ENCODE measurements at regions not wholly inside any gene's neighbourhood (a gene's known extent, or its start where the extent isn't known, plus 50 kb on each side); places are given as distances from the start of the nearest gene placed in this dataset.
"Not testable (repeated sequence)": the region's sequence is repeated elsewhere in the genome, so short reads cannot be mapped to it uniquely, and the experiment has no call there.

- DNase-seq, result not testable (repeated sequence)
Observed at GRCh38 chr14:105623178-105623577, 96.8 kb downstream of the TMEM121 start.

- not testable (repeated sequence) for DNase-seq
Observed at GRCh38 chr14:105624346-105624745, 98.0 kb downstream of the TMEM121 start.

DNA sequence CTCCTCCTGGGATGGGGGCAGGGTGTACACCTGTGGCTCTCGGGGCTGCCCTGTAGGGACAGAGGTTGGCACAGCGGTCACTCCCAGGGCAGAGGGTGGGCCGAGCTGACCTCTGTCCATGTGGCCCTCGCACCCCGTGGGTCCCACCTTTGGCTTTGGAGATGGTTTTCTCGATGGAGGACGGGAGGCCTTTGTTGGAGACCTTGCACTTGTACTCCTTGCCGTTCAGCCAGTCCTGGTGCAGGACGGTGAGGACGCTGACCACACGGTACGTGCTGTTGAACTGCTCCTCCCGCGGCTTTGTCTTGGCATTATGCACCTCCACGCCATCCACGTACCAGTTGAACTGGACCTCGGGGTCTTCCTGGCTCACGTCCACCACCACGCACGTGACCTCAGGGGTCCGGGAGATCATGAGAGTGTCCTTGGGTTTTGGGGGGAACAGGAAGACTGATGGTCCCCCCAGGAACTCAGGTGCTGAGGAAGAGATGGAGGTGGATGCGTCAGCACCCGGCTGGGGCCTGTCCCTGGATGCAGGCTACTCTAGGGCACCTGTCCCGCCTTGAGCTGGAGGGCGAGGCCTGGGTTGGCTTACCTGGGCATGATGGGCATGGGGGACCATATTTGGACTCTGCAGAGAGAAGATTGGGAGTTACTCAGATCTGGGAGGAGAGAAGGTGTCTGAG lies 98.5 kb downstream of the TMEM121 start:
- not testable (repeated sequence) for DNase-seq

DNA sequence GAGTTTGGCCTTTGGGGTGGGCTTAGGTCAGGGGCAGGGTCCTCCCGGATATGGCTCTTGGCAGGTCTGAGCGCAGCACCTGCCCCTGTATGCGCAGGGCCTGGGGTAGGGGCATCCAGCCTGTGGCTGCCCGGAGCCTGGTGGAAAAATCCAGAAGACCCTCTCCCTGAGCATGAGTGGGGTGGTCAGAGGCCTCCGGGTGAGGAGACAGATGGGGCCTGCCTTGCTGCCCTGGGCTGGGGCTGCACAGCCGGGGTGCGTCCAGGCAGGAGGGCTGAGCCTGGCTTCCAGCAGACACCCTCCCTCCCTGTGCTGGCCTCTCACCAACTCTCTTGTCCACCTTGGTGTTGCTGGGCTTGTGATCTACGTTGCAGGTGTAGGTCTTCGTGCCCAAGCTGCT lies 99.1 kb downstream of the TMEM121 start:
- not testable (repeated sequence) for DNase-seq

- not testable (repeated sequence) for DNase-seq
Observed at GRCh38 chr14:105626111-105626510, 99.7 kb downstream of the TMEM121 start.

DNA sequence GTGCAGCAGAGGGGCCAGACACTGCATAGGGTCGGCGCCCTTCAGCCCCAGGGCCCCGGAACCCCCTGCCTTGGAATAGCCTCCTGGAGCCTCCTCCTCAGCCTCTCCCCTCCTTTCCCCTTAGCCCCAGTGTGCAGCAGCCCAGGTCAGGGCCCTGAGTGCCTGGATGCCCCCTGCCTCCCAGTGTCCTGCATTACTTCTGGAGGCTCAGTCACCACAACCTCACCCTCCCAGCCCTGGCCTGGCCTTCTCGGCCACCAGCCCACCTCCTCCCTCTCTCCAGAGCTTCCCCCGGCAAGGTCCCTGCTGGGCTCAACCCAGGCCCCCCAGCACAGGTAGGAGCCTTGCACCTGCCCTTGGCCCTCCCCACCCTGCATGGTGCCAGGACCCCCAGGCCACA lies 100.3 kb downstream of the TMEM121 start:
- DNase-seq, result not testable (repeated sequence)

DNA sequence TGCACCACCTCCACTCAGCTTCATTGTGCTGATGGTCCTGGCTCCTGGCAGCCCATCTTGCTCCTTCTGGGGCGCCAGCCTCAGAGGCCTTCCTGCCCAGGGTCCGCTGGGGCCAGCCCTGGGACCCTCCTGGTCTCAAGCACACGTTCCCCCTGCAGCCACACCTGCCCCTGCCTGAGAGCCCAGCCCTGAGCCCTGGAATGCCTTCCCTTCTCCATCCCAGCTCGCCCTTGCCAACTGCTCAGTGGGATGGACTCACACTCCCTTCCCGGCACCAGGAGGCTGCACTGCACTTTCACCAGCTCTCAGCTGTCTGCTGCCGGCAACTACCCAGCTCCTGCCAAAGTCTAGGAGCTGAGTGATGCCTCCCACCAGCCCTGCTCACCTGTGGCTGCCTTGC lies 100.9 kb downstream of the TMEM121 start:
- DNase-seq, result not testable (repeated sequence)

GRCh38 chr14:105627701-105628100 lies 101.3 kb downstream of the TMEM121 start:
- DNase-seq, result no peak

DNA sequence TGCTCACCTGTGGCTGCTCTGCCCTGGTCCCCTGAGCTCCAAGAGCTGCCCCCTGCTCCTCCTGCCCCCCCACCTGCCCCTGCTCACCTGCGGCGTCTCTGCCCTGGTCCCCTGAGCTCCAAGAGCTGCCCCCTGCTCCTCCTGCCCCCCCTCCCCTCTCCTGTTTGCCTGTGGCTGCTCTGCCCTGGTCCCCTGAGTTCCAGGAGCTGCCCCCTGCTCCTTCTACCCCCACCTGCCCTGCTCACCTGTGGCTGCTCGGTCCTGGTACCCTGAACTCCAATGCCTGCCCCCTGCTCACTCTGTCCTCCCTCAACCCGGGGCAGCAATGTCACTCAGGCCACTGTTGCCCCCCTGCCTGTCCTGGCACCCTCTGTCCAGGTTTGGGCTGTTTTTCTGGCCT lies 101.7 kb downstream of the TMEM121 start:
- DNase-seq, result not testable (repeated sequence)

DNA sequence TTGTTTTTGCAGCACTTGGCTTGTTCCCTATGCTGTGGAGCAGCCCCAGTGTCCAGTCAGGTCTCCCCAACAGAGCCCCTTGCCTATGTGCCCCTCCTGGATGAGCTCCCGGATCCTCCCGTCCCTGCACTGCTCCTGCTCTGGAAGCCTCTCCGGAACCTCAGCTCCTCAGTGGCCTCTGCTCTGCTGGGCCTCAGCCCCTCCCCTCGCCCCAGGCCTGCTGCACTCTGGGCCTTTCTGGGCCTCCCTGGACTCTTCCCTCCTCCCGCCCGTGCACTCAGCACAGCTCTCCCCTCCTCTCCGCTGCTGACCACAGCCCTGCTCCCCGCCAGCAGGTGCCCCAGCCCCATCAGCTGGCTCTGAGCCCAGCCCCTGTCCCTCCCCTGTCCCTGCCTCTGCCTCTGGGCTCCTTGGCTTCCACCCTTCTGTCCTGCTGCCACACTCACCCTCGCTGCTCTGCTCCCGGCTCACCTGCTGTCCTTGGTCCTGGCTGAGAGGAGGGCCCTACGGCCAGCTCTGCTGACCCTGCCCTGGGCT lies 102.2 kb downstream of the TMEM121 start:
- peak; percentile 75 for DNase-seq

GRCh38 chr14:105629091-105629885 lies 102.9 kb downstream of the TMEM121 start:
- DNase-seq, result peak; percentile 42

DNA sequence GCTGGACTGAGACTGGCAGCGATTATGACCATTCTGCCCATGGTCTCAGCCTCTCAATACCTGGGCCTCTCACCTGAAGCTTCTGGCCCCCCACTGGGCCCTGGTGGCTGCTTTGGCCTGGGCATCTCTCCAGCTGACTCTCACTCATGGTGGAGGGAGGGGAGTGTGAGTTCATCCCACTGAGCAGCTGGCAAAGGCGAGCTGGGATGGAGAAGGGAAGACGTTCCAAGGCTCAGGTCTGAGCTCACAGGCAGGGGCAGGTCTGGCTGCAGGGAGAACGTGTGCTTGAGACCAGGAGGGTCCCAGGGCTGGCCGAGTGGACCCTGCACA lies 103.5 kb downstream of the TMEM121 start:
- peak; percentile 19 for DNase-seq

DNA sequence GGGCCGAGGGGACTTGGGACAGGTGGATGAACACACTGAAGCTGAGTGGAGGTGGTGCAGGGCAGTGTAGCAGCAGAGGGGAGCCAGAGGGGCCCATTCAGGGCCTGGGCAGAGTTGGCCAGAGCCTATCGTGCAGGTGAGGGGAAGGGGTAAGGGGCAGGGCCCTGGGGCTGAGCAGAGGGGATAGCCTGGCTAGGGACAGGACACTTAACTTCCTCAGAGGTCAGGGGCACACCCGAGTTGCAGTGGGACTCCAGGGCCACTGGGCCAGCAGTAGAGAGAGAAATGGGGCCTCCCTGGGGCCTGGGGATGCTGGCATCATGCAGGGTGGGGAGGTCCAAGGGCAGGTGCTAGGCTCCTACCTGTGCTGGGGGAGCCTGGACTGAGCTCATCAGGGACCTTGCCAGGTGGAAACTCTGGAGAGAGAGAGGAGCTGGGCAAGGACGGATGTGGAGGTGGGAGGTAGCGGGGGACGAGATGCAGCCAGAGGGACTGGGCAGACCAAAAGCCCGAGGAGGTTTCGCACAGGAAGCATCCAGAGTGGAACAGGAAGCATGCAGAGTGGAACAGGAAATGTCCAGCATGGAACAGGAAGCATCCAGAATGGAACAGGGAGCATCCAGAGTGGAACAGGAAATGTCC lies 104.0 kb downstream of the TMEM121 start:
- not testable (repeated sequence) for DNase-seq

GRCh38 chr14:105630935-105631779 lies 104.8 kb downstream of the TMEM121 start:
- DNase-seq, result not testable (repeated sequence)

GRCh38 chr14:105632010-105632409 lies 105.6 kb downstream of the TMEM121 start:
- DNase-seq, result no peak

DNA sequence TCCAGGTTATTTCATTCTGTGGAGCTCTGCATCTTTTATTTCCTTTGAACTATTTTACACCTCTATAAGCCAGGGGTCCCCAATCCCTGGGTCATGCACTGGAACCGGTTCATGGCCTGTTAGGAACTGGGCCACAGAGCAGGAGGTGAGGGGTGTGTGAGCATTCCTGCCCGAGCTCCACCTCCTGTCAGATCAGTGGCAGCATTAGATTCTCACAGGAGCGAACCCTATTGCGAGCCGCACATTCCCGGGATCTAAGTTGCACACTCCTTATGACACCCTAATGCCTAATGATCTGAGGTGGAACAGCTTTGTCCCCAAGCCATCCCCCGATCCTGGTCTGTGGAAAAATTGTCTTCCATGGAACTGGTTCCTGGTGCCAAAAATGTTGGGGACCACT lies 107.2 kb downstream of the TMEM121 start:
- not testable (repeated sequence) for DNase-seq

GRCh38 chr14:105635560-105635959 lies 109.2 kb downstream of the TMEM121 start:
- no peak for DNase-seq

- not testable (repeated sequence) for DNase-seq
Observed at GRCh38 chr14:105636021-105636420, 109.6 kb downstream of the TMEM121 start.

DNA sequence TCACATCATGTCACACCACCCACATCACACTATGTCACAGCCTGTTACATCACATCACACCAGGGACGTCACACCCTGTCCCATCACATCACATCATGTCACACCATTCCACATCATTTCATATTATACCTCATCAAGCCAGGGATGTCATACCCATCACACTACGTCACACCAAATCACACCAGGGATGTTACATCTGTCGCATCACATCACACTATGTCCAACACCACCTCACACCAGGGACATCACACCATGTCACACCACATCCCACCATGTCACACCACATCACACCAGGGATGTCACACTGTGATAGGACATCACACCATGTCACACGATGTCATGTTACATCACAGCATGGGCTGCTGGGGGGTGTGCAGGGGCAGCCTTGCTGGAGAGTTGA lies 110.6 kb downstream of the TMEM121 start:
- DNase-seq, result no peak

DNA sequence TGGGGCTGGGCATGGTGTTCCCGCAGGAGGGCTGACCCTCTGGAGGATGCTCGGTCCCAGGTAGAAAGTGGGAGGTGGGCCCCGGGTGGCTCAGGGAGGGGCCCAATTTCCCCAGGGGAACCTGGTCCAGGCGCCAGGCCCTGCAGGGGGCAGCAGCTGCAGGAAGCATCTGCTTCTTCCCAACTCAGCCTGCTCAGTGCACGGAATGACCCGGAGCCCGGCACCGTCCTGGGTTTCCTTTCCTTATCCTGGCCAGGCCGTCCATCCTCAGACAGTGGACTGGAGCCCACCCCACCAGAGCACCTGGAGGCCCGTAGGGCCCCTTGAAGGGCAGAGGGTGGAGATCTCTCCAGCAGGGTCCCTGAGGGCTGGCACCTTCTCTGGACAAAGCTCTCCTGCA lies 111.0 kb downstream of the TMEM121 start:
- DNase-seq, result not testable (repeated sequence)

- DNase-seq, result not testable (repeated sequence)
Observed at GRCh38 chr14:105639969-105640931, 113.9 kb downstream of the TMEM121 start.
